ENCODE measurements at regions not wholly inside any gene's neighbourhood (a gene's known extent, or its start where the extent isn't known, plus 50 kb on each side); places are given as distances from the start of the nearest gene placed in this dataset.

DNA sequence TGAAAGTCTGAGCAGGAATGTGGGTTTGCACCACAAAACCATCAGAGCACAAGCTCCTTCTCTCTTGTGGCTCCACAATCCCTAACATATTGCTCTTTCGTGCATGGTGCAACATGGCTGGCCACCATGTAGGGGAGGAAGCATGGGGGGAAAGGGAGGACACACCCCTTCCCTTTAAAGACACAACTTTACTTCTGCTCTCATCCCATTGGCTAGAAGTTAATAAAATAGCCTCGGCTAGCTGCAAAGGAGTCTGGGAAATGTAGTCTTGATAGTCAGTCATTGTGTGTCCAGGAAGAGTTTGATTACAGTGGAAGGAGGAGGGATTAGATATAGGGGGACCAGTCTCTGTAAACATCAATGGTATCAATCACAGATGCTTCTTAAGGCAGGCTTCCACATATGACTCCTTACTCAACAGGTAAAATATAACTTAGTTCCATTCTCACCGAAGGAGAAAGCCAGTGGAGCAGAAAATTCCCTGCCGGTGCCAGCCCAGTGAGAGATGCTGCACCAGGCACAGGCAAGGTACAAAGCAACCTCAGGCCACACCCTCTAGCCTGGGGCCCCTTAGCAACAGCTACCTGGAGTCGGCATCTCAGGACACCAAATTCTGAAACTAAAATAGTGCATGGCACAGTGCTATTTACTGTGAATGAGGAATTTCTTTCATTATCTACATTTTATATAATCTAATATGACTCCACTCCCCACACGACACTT is 124.7 kb upstream of the CTBP2 start:
- H3K4me1 ChIP-seq (ENCODE audit: control insufficient read depth in 1 of 2, insufficient read depth in 2 of 2, low read depth in 1 of 2, low read length in 1 of 2) = peaks cover 0 to 4% of the 10 kb centered on the region in 2 experiments; a peak in 1 of 4 replicates

GRCh38 chr10:125283836-125284614 is 123.7 kb upstream of the CTBP2 start:
- ChIA-PET CTCF (interaction anchor here (0.9 to 2.0 kb wide), 2 partner anchors 236 to 346 kb away, joined by 3 to 8 read pairs; no protein-coding TSS in a partner anchor), POLR2A (no interaction called here)
- TF ChIP-seq RAD21 (IDR thresholded peaks at IDR 0.05; ENCODE audit: low read length) (no peak), NRF1 (IDR thresholded peaks at IDR 0.05; ENCODE audit: low read depth, low read length) (no peak), USF1 (IDR thresholded peaks at IDR 0.05; ENCODE audit: borderline replicate concordance, low read depth) (no peak), POLR2AphosphoS5 (IDR thresholded peaks at IDR 0.05; ENCODE audit: low read depth, low read length) (no peak), ELF1 (IDR thresholded peaks at IDR 0.05) (no peak), FOXJ3 (CRISPR knock-in tag; IDR thresholded peaks at IDR 0.05) (no peak), FOSL2 (IDR thresholded peaks at IDR 0.05; ENCODE audit: borderline replicate concordance, low read depth) (no peak), SMC3 (IDR thresholded peaks at IDR 0.05; ENCODE audit: low read depth, low read length) (no peak), MAX (IDR thresholded peaks at IDR 0.05; ENCODE audit: low read depth) (no peak), PBX3 (IDR thresholded peaks at IDR 0.05) (no peak), EZH2phosphoT487 (IDR thresholded peaks at IDR 0.05; ENCODE audit: borderline replicate concordance, low read depth) (no peak), SIN3A (IDR thresholded peaks at IDR 0.05; ENCODE audit: borderline replicate concordance, low read depth, low read length) (no peak), RXRA (IDR thresholded peaks at IDR 0.05; ENCODE audit: borderline replicate concordance, low read depth) (no peak)

More for the DNA sequence above, 124.7 kb upstream of the CTBP2 start:
- no peak for DNase-seq
- no peaks in the 10 kb centered on the region for H3F3A ChIP-seq (replicated peaks; ENCODE audit: insufficient read depth)
- no peak overlapping the region for H2AFZ ChIP-seq (ENCODE audit: low read depth)
- H3K9ac ChIP-seq = no peak overlapping the region
- no peaks in the 10 kb centered on the region for H3K9me3 ChIP-seq
- WGBS (ENCODE audit: low lambda C conversion rate) = 31% methylated on average over 6 of the region's 6 CpGs
- H3K4me2 ChIP-seq = no peak overlapping the region
- no peaks in the 10 kb centered on the region for H3K9me2 ChIP-seq
- H3K36me3 ChIP-seq (replicated peaks in 1 of 2; ENCODE audit: control insufficient read depth in 1 of 2, insufficient read depth in 2 of 2, low read length in 1 of 2) = no peaks in the 10 kb centered on the region
- no peak overlapping the region for H3K27ac ChIP-seq (ENCODE audit: low read depth in 2 of 2, low read length in 1 of 2)
- TF ChIP-seq TEAD4 (IDR thresholded peaks at IDR 0.05; ENCODE audit: borderline replicate concordance, insufficient read depth) (no peak), YY1 (IDR thresholded peaks at IDR 0.05; ENCODE audit: low read depth) (no peak), MXI1 (IDR thresholded peaks at IDR 0.05; ENCODE audit: low read depth, low read length) (no peak), SMC3 (IDR thresholded peaks at IDR 0.05; ENCODE audit: low read depth, low read length) (no peak), RCOR1 (IDR thresholded peaks at IDR 0.05; ENCODE audit: low read length) (no peak), JUND (IDR thresholded peaks at IDR 0.05) (no peak), USF1 (IDR thresholded peaks at IDR 0.05; ENCODE audit: borderline replicate concordance, low read depth) (no peak), FOXJ3 (CRISPR knock-in tag; IDR thresholded peaks at IDR 0.05) (no peak), RAD21 (IDR thresholded peaks at IDR 0.05; ENCODE audit: low read length) (no peak), GABPA (IDR thresholded peaks at IDR 0.05; ENCODE audit: low read depth) (no peak), MAX (IDR thresholded peaks at IDR 0.05; ENCODE audit: low read depth) (no peak), EP300 (IDR thresholded peaks at IDR 0.05; ENCODE audit: borderline replicate concordance in 1 of 2, low read depth in 1 of 2, low read length in 1 of 2) (no peak)
- no peaks in the 10 kb centered on the region for H3K79me2 ChIP-seq (ENCODE audit: insufficient read depth)
- ChIA-PET POLR2A (no interaction called here), CTCF (no interaction called here)
- H3K27me3 ChIP-seq (ENCODE audit: insufficient read depth) = no peaks in the 10 kb centered on the region
- no peak overlapping the region for H3K4me3 ChIP-seq (ENCODE audit: low read depth in 2 of 2, low read length in 1 of 2)
- H4K20me1 ChIP-seq (ENCODE audit: insufficient read depth) = no peaks in the 10 kb centered on the region

More at GRCh38 chr10:125283836-125284614, 123.7 kb upstream of the CTBP2 start:
- Histone ChIP-seq H3K4me2 (no peak overlapping the region), H3K4me1 (ENCODE audit: control insufficient read depth in 1 of 2, insufficient read depth in 2 of 2, low read depth in 1 of 2, low read length in 1 of 2) (peaks cover 0 to 4% of the 10 kb centered on the region in 2 experiments; a peak in 1 of 4 replicates), H3K27ac (ENCODE audit: low read depth in 2 of 2, low read length in 1 of 2) (no peak overlapping the region), H3K27me3 (ENCODE audit: insufficient read depth) (no peaks in the 10 kb centered on the region), H2AFZ (ENCODE audit: low read depth) (no peak overlapping the region), H3K9me2 (no peaks in the 10 kb centered on the region), H3K36me3 (replicated peaks in 1 of 2; ENCODE audit: control insufficient read depth in 1 of 2, insufficient read depth in 2 of 2, low read length in 1 of 2) (no peaks in the 10 kb centered on the region), H3K79me2 (ENCODE audit: insufficient read depth) (no peaks in the 10 kb centered on the region), H4K20me1 (ENCODE audit: insufficient read depth) (no peaks in the 10 kb centered on the region), H3K9ac (no peak overlapping the region), H3F3A (replicated peaks; ENCODE audit: insufficient read depth) (no peaks in the 10 kb centered on the region), H3K4me3 (ENCODE audit: low read depth in 2 of 2, low read length in 1 of 2) (no peak overlapping the region), H3K9me3 (no peaks in the 10 kb centered on the region)
- 72% methylated on average over 8 of the region's 11 CpGs for WGBS (ENCODE audit: low lambda C conversion rate)
- no peak for DNase-seq

Data from SK-N-SH (cell line).